Mammary epithelial cell (primary cell): ENCODE measurements at regions not wholly inside any gene's neighbourhood (a gene's known extent, or its start where the extent isn't known, plus 50 kb on each side); places are given as distances from the start of the nearest gene placed in this dataset.

ENCODE experiments used
- EZH2 ChIP-seq: IDR thresholded peaks from 2 replicates; pipeline ENCODE4 v1.6.1; 2012; ENCODE audit warnings: low read length, inconsistent platforms, borderline replicate concordance
- TF ChIP-seq, protein P1 (sequence below), 2 donors: IDR thresholded peaks in 1 of 2; conservative IDR thresholded peaks in 1 of 2; 2 replicates each; pipeline ENCODE4 v1.5.1; 2011 to 2012; ENCODE audit warnings: inconsistent platforms in 2 of 2, low read length in 2 of 2, mild to moderate bottlenecking in 2 of 2, control low read depth in 1 of 2, low read depth in 1 of 2; ENCODE audit not compliant: insufficient read depth in 1 of 2; ENCODE audit errors: extremely low read depth in 1 of 2

DNA sequence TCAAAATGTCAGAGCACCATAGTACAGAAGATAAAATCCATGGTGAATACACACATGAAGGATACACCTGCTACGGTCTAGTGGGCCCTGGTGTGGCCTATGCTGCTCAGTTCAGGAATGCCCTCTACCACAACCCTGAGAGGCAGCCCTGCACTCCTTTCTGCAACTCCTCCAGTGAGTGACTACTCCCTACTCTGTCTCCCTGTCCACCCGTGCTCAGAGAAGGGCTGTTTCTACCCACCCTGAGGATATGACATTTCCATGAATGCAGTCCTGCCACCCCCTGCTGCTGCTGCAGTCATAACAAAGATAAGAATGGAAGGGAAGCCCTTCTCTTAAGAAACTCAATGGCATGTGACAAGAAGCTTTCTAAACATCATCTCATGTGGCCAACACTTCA, 137.0 kb downstream of the EN1 start:
- no peak for TF ChIP-seq EZH2
- TF ChIP-seq, protein P1, sequence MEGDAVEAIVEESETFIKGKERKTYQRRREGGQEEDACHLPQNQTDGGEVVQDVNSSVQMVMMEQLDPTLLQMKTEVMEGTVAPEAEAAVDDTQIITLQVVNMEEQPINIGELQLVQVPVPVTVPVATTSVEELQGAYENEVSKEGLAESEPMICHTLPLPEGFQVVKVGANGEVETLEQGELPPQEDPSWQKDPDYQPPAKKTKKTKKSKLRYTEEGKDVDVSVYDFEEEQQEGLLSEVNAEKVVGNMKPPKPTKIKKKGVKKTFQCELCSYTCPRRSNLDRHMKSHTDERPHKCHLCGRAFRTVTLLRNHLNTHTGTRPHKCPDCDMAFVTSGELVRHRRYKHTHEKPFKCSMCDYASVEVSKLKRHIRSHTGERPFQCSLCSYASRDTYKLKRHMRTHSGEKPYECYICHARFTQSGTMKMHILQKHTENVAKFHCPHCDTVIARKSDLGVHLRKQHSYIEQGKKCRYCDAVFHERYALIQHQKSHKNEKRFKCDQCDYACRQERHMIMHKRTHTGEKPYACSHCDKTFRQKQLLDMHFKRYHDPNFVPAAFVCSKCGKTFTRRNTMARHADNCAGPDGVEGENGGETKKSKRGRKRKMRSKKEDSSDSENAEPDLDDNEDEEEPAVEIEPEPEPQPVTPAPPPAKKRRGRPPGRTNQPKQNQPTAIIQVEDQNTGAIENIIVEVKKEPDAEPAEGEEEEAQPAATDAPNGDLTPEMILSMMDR (conservative IDR thresholded peaks at IDR 0.05 in 1 of 2, IDR thresholded peaks at IDR 0.05 in 1 of 2; ENCODE audit: extremely low read depth in 1 of 2, insufficient read depth in 1 of 2, low read depth in 1 of 2, low read length in 2 of 2) = no peak
